Endometrium (tissue), 2 donors: ENCODE measurements at regions not wholly inside any gene's neighbourhood (a gene's known extent, or its start where the extent isn't known, plus 50 kb on each side); places are given as distances from the start of the nearest gene placed in this dataset.
"Not testable (repeated sequence)": the region's sequence is repeated elsewhere in the genome, so short reads cannot be mapped to it uniquely, and the experiment has no call there.

Experiments
- FAIRE-seq: peaks from 2 replicates; lab custom pipeline; 2012; peaks lifted over from hg19 to GRCh38; lab: Jason Lieb, UNC
- donor health status: control.
- donor health status: control.

DNA sequence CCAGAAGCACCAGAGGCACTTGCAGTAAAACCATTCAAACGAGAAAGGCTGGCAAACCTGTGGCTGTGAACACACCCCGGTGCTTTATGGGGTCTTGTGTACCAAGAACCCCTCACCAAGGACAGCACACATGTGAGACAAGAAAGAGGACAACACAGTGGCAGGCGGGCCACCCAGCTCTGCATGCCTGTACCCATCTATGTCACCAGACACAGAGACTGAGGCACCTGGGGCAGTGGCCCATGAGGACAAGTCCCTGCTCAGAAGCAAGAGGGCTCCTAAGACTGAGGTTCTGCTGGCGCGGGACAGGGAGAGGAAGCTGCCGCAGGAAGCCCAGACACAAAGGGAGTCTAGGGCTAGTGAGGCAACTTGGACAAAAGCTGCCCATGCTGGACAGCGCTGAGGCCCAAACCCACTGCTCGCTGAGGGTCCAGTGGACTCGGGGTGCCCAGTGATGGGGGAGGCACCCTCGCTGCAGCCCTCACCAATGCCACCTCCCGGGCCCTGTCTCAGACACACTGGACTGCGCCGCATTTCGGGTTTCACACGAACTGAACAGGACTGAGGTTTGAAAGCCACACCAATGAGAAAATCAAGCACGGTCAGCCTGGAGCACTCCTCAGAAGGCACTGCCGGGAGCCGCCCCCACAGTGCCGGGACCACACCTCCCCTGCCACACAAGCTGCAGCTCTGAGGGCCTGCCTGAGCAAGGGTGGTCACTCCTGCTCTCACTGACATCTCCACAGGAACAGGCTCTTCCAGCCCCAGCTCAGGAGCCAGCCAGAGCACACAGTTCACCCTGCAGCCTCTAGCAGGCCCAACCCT lies 232.7 kb downstream of the TUBA3C start:
- no peak for FAIRE-seq

DNA sequence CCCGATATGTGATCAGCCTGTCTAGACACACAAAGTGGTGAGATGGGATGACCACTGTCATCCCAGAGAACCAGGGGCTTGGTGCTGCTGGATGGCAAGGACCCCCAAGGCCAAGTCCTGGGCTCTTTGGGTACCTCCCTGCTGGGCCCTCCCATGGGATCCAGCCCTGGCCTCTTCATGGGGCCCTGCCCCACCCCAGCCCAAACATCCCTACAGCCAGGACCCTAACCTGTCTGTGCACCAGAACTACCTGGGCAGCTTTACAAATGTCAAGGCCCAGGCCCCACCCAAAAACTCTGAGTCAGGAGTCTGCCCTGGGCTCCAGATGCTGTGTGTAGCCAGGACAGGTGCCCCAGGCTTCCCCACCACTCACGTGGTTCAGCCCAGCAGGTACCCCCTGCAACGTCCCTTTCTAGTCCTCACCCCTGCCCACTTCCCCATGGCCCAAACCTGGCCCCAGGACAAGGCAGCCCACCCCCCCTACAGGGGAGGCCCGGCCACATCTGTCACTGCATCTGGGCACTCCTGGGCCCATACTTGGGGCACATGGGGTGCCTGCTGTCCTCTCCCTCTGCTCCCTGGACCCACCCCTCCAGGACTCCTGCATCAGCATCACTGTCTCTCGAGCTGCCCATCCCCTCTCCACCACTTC lies 233.5 kb downstream of the TUBA3C start:
- FAIRE-seq, result no peak

DNA sequence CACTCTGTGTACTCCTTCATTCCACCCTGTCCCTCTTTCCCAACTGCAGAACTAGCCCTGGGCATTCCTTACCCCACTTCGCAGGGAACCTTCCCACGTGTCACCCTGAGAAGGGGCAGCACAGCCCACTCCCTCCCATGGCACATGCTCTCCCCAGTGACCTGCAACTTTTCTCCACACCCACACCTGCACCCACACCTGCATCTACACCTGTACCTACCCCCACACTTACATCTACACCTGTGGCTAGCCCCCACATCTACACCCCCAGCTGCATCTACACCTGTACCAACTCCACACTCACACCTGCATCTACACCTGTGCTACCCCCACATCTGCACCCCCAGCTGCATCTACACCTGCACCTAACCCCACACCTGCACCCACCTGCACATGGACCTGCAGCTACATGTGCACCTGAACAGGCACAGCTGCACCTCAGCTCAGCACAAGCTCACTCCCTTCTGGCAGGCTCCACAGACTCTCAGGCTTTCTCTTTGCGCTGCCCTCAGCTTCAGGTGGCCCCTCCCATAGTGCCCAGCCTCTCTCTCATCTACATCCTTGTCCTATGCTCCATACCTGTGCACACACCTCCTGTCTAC lies 234.1 kb downstream of the TUBA3C start:
- no peak for FAIRE-seq

DNA sequence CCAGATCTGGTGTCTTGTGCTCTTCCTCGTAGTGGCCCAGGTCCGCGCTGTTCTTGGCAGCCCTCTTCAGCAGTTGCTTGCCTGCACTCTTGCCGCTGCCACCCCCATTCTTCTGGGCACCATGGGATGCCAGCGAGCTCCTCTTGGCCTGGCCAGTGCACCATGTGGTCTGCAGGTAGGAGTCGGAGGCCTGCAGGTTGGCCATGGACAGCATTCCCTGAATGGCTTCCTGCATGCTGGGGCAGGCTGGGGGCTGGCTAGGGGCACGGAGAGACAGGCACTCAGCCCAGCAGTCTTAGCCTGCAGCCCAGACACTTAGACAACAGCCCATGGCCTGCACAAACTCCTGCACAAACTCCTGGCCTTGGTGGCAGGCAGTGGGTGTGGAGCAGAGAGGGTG lies 234.9 kb downstream of the TUBA3C start:
- FAIRE-seq, result no peak

DNA sequence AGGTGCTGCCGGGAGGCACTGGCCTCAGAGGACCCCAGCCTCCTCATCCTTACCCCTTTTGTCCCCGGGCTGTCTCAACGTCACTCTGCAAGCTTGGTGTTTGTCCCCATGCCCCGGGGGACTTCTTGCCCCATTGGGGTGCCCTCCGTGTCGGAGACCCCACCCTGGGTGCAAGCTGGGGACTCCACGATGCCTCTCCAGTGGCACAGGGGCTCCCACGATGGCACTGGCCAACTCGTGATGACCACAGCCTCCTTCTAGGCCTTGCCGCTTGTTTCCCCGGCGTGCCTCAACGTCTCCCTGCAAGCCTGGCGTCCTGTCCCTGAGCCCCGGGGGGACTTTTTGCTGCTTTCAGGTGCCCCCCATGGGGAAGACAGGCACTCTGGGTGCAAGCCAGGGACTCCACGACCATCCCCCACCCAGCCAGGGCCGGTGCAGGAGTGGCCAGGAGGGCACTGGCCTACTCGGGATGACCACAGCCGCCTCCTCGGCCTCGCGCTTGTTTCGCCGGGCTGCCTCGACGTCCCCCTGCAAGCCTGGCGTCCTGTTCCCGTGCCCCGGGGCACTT lies 237.0 kb downstream of the TUBA3C start:
- FAIRE-seq, result no peak

DNA sequence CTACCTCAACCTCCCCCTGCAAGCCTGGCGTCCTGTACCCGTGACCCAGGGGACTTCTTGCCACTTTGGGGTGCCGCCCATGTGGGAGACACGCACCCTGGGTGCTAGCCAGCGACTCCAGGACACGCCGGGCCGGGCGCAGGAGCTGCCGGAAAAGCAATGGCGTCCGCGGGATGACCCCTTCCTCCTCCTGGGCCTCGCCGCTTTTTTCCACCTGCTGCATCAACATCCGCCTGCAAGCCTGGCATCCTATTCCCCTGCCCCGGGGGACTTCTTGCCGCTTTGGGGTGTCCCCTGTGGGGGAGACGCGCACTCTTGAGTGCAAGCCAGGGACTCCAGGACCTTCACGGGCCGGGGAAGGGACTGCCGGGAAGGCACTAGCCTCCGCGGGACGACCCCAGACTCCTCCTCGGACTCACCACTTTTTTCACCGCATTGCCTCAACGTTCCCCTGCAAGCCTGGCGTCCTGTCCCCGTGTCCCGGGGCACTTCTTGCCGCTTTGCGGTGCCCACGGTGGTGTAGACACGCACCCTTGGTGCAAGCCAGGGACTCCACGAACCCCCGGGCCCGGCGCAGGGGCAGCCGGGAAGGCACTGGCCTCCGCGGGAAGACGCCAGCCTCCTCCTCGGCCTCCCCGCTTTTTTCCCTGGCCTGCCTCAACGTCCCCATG lies 237.8 kb downstream of the TUBA3C start:
- no peak for FAIRE-seq

DNA sequence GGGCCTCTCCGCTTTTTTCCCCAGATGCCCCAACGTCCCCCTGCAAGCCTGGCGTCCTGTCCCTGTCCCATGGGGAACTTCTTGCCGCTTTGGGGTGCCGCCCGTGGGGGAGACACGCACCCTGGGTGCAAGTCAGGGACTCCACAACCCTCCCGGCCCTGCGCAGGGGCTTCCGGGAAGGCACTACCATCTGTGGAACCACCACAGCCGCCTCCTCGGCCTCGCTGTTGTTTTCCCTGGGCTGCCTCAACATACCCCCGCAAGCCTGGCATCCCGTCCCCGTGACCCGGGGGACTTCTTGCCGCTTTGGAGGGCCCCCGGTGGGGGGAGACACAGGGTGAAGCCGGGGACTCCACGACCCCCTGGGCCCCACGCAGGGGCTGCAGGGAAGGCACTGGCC lies 238.4 kb downstream of the TUBA3C start:
- no peak for FAIRE-seq

DNA sequence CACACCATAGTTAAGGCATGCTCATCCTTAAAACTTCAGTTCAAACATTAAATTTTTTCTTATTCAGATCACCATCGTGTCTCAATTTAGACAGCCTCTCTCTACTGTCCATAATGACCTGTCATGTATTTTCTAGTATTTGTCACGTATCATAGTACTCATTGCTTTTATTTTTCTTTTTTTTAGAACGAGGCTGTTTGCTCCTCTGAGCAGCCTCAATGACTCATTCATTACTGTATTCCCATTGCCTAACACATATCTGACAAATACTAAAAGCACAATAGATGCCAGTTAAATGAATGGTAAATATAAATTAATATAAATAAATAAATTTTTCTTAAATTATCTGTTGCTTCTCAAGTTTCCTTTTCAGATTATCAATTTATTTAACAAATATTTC lies 245.5 kb downstream of the TUBA3C start:
- no peak for FAIRE-seq

DNA sequence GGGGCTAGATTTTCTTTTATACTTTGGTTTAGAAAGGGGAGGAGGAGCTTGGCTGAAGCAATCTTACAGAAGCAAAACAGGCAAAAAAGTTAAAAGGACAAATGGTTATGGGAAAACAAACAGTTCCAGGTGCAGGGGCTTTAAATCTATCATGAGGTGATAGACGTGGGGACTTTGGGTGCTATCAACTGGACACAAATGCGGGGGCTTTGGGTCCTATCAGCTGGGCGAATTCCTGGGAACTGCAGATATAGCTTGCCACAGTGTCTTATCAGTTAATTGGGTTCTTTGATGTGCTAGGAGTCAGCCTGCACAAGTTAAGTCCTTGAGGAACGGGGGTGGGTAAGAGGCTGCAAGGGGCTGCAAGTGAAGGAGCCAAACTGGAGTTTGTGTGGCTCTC lies 260.6 kb downstream of the TUBA3C start:
- no peak for FAIRE-seq

DNA sequence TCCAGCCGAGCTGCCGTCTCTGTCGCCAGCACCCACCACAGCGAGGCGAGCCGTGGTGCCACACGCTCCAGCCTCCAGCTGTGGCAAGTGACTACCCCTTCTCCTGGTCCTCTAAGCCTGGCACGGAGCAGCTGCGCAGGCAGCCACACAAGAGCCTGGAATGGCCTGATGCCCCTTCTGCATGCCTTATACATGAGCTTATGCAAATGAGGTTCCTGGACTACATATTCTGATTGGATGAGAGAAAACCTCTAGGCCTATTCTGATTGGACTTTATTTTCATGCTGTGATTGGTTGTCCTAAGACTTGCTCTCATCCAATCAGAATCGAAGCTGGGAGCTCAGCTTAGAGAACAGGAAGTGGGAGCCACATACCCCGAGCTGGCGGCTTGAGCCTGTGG lies 276.5 kb downstream of the TUBA3C start:
- not testable (repeated sequence) for FAIRE-seq

DNA sequence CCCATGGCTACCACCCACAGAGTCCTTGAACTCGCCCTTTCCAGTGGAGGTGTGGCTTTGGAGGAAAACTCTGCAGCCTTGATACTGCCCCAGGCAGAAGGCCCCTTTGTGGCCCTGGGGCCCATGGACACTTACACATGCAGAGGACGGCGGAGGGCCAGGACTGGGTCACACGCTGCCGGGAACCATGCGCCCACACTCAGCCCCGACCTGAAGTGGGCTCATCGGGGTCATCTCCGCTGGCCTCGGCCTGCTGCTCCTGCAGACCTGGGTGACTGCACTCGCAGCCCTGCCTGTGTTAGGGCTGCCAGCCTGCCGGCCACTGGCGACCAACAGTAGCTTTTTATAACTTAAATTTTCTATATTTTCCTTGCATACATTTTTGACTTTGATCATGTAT lies 286.2 kb downstream of the TUBA3C start:
- not testable (repeated sequence) for FAIRE-seq

DNA sequence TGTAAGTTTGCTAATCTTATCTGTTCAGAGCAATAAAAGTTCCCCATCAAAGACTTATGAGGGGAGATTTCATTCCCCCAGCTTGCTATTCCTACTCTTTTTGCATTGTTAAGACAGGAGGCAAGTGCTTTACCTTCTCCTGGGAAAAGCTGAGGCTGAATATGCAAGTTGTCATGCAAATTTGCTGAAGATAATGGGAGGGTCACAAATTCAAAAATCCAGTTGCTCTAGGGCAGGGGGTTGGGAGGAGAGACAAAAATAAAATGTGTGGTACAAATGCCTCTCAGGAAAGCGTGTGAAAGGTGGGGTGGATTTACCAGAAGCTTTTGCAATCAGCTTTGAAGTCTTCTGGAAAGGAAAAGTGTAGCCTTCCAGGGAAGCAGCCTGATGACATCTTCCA lies 290.4 kb downstream of the TUBA3C start:
- not testable (repeated sequence) for FAIRE-seq

DNA sequence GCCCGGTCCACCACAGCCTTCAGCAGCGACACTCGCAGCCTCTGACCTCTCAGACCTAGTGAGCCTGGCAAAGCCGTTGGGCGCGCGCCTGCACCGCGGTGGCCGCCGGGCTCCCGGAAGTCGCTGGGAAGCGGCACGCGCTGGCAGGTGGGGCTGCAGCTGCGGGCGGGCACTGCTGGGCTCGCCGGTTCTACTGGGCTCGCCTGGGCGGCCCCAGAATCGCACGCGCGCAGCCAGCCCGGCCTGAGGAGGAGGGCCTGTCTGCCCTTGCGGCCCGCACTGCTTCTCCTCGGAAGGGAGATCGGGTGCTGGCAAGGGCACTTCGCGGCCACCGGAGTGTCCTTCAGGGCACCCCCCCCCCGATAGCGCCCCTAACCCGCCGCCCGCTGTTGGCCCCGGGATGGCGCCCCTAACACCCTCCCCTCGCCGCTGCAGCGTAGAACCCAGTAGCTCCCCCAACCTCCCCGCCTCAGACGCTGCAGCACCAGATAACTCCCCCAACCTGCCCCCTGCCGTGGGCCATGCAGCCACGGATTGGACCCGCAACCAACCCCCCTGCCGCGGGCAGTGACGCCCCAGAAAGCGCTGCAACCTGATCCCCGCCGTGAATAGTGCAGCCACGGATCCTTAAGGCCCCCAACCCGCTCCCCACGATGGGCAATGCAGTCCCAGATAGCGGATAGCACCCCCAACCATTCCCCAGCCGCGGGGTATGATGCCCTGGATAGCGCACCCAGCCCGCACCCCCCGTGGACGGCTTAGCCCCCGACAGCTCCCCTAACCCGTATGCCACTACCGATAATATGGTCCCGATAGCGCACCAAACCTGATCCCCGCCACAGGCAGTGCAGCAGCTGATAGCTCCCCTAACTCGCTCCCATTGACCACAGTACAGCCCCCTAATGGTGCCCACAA lies 306.5 kb downstream of the TUBA3C start:
- FAIRE-seq, result not testable (repeated sequence)

DNA sequence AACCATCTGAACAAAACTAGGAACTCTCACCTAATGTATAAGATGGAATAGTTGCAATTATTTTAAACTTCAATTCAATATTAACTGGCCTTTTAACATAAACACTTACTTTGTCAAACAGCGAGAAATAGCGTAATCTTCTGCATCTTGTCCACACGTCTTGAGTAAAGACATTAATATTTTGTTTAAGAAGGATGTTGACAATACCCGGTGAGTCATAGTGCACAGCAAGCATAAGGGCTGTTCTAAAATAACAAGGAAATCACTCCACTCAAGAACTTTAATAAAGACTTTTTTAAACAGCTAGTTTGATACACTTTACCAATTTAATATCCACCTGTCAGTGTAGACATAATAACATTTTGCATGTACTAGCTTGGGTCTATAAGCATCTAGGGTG lies 311.1 kb downstream of the TUBA3C start:
- FAIRE-seq, result not testable (repeated sequence)

DNA sequence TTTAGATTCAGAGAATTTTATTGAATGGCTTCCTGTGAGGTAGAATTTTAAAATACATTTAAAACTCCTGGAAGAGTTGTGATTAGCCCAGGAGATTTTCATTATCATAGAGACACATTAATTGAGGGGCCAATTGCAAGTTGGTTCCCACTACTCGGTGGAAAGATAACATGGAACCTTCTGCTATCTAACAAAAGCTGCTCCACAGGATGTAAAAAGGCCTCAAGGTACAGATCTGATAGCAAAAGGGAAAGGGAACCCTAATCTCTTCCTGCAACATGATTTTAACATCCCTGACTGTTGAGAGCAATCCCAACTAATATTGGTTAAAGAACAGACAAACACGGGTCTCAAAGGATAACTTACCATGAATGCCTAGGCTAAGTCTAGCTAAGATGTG lies 312.3 kb downstream of the TUBA3C start:
- not testable (repeated sequence) for FAIRE-seq

DNA sequence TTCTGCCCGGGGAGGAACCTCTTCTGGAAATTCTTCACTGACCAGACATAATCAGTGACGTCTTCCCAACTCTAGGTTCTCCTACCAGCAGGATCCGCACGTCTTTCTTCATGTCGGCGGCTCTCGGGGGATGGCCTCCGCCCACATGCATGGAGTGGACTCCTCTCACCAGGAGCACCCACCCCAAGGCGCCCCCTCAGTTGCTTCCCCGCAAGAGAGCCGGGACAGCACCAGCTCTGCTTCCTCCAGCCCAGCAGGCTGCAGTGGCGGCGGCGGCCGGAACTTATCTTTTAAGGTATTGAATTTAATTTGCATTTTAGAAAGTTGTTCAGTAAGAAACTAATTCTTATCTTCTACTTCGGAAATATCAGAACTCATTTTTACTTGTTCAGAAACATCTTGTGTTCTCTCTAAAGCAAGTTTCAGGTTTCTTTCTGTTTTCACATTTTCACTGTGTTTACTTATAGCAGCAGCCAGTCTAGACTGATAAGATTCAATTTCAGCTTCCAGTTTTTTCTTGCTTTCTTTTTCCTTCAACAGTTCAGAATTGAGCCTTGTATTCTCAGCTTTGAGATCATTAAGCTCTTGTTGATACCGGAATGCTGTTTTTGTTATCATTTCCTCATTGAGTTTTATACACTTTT lies 343.5 kb downstream of the TUBA3C start:
- not testable (repeated sequence) for FAIRE-seq

DNA sequence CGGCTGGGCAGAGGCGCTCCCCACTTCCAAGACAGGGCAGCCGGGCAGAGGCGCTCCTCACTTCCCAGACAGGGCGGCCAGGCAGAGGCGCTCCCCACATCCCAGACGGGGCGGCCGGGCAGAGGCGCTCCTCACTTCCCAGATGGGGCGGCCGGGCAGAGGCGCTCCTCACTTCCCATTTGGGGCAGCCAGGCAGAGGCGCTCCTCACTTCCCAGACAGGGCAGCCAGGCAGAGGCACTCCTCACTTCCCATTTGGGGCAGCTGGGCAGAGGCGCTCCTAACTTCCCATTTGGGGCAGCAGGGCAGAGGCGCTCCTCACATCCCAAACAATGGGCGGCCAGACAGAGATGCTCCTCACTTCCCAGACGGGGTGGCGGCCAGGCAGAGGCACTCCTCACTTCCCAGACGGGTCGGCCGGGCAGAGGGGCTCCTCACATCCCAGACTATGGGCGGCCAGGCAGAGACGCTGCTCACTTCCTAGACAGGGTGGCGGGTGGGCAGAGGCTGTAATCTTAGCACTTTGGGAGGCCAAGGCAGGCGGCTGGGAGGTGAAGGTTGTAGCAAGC lies 344.4 kb downstream of the TUBA3C start:
- FAIRE-seq, result not testable (repeated sequence)

DNA sequence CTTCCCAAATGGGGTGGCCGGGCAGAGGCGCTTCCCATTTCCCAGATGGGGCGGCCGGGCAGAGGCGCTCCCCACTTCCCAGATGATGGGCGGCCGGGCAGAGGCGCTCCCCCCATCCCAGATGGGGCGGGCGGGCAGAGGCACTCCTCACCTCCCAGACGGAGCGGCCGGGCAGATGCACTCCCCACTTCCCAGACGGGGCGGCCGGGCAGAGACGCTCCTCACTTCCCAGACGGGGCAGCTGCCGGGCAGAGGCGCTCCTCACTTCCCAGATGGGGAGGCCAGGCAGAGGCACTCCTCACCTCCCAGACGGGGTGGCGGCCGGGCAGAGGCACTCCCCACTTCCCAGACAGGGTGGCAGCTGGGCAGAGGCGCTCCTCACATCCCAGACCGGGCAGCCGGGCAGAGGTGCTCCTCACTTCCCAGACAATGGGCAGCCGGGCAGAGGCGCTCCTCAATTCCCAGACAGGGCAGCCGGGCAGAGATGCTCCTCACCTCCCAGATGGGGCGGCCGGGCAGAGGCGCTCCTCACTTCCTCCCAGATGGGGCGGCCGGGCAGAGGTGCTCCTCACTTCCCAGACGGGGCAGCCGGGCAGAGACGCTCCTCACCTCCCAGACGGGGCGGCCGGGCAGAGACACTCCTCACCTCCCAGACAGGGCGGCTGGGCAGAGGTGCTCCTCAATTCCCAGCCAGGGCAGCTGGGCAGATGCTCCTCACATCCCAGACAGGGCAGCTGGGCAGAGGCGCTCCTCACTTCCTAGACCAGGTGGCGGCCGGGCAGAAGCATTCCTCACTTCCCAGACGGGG lies 345.0 kb downstream of the TUBA3C start:
- FAIRE-seq, result not testable (repeated sequence)

DNA sequence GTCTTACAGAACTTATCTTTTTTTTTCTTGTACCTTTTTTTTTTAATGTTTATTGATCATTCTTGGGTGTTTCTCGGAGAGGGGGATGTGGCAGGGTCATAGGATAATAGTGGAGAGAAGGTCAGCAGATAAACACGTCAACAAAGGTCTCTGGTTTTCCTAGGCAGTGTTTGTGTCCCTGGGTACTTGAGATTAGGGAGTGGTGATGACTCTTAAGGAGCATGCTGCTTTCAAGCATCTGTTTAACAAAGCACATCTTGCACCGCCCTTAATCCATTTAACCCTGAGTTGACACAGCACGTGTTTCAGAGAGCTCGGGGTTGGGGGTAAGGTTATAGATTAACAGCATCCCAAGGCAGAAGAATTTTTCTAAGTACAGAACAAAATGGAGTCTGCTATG lies 345.9 kb downstream of the TUBA3C start:
- not testable (repeated sequence) for FAIRE-seq

DNA sequence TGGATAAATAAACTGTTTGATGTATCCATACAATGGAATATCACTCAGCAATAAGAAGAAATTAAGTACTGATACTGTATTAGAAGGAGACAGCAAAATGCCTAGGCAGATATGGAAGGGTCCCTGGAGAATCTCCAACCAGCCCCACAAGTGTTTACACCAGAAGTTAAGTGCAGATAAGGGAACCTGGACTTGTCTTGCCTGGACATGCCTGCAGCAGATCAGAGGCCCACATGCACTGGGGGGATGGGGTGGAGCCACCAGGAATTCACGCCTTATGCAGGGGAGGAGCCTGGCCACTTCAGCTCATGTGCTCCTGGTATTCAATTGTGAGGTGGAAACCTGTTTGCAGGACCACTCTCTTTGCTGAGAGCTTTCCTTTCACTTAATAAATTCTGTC lies 356.9 kb downstream of the TUBA3C start:
- not testable (repeated sequence) for FAIRE-seq
